HG03025 (cell line): ENCODE measurements at regions not wholly inside any gene's neighbourhood (a gene's known extent, or its start where the extent isn't known, plus 50 kb on each side); places are given as distances from the start of the nearest gene placed in this dataset.
A peak's percentile ranks its signal among the peaks of the same experiment; 100 is the strongest.

Experiments used
- ATAC-seq: cut with Tn5 transposase; IDR thresholded peaks from one replicate; pipeline ENCODE4 v1.9.1; 2021; ENCODE audit warnings: mild to moderate bottlenecking, moderate library complexity; ENCODE audit not compliant: unreplicated experiment, low FRiP score

GRCh38 chr11:109914038-109914437 is 179.2 kb upstream of the ZC3H12C start:
- ATAC-seq = no peak

GRCh38 chr11:109914809-109915653 is 178.2 kb upstream of the ZC3H12C start:
- no peak for ATAC-seq

GRCh38 chr11:109926941-109927340 is 166.3 kb upstream of the ZC3H12C start:
- ATAC-seq = no peak

GRCh38 chr11:109929308-109929707 is 163.9 kb upstream of the ZC3H12C start:
- ATAC-seq = no peak

GRCh38 chr11:109933126-109933525 is 160.1 kb upstream of the ZC3H12C start:
- no peak for ATAC-seq

GRCh38 chr11:109934151-109934550 is 159.0 kb upstream of the ZC3H12C start:
- ATAC-seq = no peak

- no peak for ATAC-seq
Measured at GRCh38 chr11:109936661-109937180, 156.5 kb upstream of the ZC3H12C start.

- ATAC-seq = no peak
Measured at GRCh38 chr11:109937968-109938367, 155.2 kb upstream of the ZC3H12C start.

- no peak for ATAC-seq
Measured at GRCh38 chr11:109939166-109939810, 153.9 kb upstream of the ZC3H12C start.

GRCh38 chr11:109940816-109941215 is 152.4 kb upstream of the ZC3H12C start:
- ATAC-seq = no peak

- peak; percentile 48 for ATAC-seq
Measured at GRCh38 chr11:109945626-109946321, 147.4 kb upstream of the ZC3H12C start.

GRCh38 chr11:109946322-109946846 is 146.8 kb upstream of the ZC3H12C start:
- peak; percentile 93 for ATAC-seq

GRCh38 chr11:109954534-109954933 is 138.7 kb upstream of the ZC3H12C start:
- no peak for ATAC-seq

GRCh38 chr11:109956124-109956793 is 136.9 kb upstream of the ZC3H12C start:
- peak; percentile 81 for ATAC-seq

- ATAC-seq = no peak
Measured at GRCh38 chr11:109957000-109957399, 136.2 kb upstream of the ZC3H12C start.

GRCh38 chr11:109957601-109958000 is 135.6 kb upstream of the ZC3H12C start:
- no peak for ATAC-seq

- ATAC-seq = no peak
Measured at GRCh38 chr11:109958131-109958820, 134.9 kb upstream of the ZC3H12C start.

- ATAC-seq = no peak
Measured at GRCh38 chr11:109958821-109959166, 134.4 kb upstream of the ZC3H12C start.

GRCh38 chr11:109960831-109961230 is 132.4 kb upstream of the ZC3H12C start:
- ATAC-seq = no peak

- no peak for ATAC-seq
Measured at GRCh38 chr11:109961261-109961660, 131.9 kb upstream of the ZC3H12C start.
